Thyroid gland (tissue), 4 donors: ENCODE measurements at regions not wholly inside any gene's neighbourhood (a gene's known extent, or its start where the extent isn't known, plus 50 kb on each side); places are given as distances from the start of the nearest gene placed in this dataset.

Experiments
- POLR2A ChIP-seq, 2 donors: fragments of 450-650 bp; IDR thresholded peaks; one replicate each; pipeline ENCODE4 v1.6.1; 2017; ENCODE audit warnings: antibody characterized with exemption in 2 of 2, mild to moderate bottlenecking in 2 of 2, moderate library complexity in 1 of 2
- TF ChIP-seq, protein P1 (sequence below), 6 experiments: fragments of 200-600 bp in 3 of 6; fragments of 450-650 bp in 3 of 6; sonication (generic) in 3 of 6; IDR thresholded peaks; one replicate each; pipeline ENCODE4 v1.5.1; 2016 to 2019; ENCODE audit warnings: antibody characterized with exemption in 6 of 6, mild to moderate bottlenecking in 2 of 6, inconsistent platforms in 1 of 6, moderate library complexity in 1 of 6

DNA sequence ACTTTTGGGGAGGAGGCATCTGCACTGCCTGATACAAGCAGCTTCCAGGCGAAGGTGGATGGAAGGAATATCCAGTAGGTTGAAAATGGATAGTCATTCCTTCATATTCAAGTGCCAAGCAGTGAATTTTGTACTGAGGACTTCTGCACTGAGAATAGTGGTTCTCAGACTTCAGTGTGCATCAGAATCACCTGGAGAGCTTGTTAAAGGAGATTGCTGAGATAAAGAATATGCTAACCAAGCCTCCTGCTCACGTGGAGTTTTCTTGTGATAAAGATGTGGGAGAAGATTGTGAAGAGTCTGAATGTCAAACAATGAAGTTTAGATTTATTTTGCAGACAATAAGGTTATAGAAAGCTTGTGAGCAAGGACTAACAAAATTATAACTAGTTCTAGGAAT is 97.8 kb downstream of the HFE start:
- TF ChIP-seq, protein P1, sequence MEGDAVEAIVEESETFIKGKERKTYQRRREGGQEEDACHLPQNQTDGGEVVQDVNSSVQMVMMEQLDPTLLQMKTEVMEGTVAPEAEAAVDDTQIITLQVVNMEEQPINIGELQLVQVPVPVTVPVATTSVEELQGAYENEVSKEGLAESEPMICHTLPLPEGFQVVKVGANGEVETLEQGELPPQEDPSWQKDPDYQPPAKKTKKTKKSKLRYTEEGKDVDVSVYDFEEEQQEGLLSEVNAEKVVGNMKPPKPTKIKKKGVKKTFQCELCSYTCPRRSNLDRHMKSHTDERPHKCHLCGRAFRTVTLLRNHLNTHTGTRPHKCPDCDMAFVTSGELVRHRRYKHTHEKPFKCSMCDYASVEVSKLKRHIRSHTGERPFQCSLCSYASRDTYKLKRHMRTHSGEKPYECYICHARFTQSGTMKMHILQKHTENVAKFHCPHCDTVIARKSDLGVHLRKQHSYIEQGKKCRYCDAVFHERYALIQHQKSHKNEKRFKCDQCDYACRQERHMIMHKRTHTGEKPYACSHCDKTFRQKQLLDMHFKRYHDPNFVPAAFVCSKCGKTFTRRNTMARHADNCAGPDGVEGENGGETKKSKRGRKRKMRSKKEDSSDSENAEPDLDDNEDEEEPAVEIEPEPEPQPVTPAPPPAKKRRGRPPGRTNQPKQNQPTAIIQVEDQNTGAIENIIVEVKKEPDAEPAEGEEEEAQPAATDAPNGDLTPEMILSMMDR (IDR thresholded peaks at IDR 0.05): no peak
- TF ChIP-seq POLR2A (IDR thresholded peaks at IDR 0.05): no peak
